Activated B cell treated with CpG ODN at 0.5 μM for 24 hours (primary cell): ENCODE measurements at regions not wholly inside any gene's neighbourhood (a gene's known extent, or its start where the extent isn't known, plus 50 kb on each side); places are given as distances from the start of the nearest gene placed in this dataset.

Experiments
- ATAC-seq: fragments of 200-7000 bp; cut with Tn5 transposase; one replicate; pipeline ENCODE4 v1.10.0; 2021; ENCODE audit warnings: low read depth, mild to moderate bottlenecking, moderate library complexity
- CTCF ChIA-PET: fragments of 350-600 bp; sonication (Branson Sonifier 250); formaldehyde crosslinking; loops from one replicate; lab custom pipeline; 2021; ENCODE audit warnings: antibody characterized with exemption; lab: Charles Lee
- POLR2A ChIA-PET: fragments of 350-600 bp; sonication (Branson Sonifier 250); formaldehyde crosslinking; loops from one replicate; lab custom pipeline; 2021; ENCODE audit warnings: antibody characterized with exemption; lab: Charles Lee
- DNase-seq: peaks from one replicate; pipeline ENCODE4 v3.0.0; 2022
- H3K27ac Mint-ChIP-seq: one replicate; pipeline ENCODE4 v1.8.0; 2020; ENCODE audit warnings: mixed read lengths
- H3K27me3 Mint-ChIP-seq: one replicate; pipeline ENCODE4 v1.8.0; 2021; ENCODE audit warnings: mixed read lengths
- H3K36me3 Mint-ChIP-seq: one replicate; pipeline ENCODE4 v1.8.0; 2021; ENCODE audit warnings: low read depth, mixed read lengths
- H3K4me1 Mint-ChIP-seq: one replicate; pipeline ENCODE4 v1.8.0; 2021; ENCODE audit warnings: mixed read lengths
- H3K4me3 Mint-ChIP-seq: one replicate; pipeline ENCODE4 v1.8.0; 2020; ENCODE audit warnings: mild to moderate bottlenecking, mixed read lengths
- H3K9me3 Mint-ChIP-seq: one replicate; pipeline ENCODE4 v1.8.0; 2020; ENCODE audit warnings: mixed read lengths
- intact Hi-C: fragments of 100-400 bp; cut with micrococcal nuclease; formaldehyde crosslinking; loops from one replicate; pipeline ENCODE4 v1.15.1; 2024
- TF ChIP-seq, protein P1 (sequence below): fragments of 200-600 bp; IDR thresholded peaks from one replicate; pipeline ENCODE4 v1.8.0; 2022; ENCODE audit warnings: antibody characterized with exemption, mild to moderate bottlenecking

- H3K27ac Mint-ChIP-seq, result no peak overlapping the region
- H3K4me3 Mint-ChIP-seq, result no peak overlapping the region
- TF ChIP-seq, protein P1, sequence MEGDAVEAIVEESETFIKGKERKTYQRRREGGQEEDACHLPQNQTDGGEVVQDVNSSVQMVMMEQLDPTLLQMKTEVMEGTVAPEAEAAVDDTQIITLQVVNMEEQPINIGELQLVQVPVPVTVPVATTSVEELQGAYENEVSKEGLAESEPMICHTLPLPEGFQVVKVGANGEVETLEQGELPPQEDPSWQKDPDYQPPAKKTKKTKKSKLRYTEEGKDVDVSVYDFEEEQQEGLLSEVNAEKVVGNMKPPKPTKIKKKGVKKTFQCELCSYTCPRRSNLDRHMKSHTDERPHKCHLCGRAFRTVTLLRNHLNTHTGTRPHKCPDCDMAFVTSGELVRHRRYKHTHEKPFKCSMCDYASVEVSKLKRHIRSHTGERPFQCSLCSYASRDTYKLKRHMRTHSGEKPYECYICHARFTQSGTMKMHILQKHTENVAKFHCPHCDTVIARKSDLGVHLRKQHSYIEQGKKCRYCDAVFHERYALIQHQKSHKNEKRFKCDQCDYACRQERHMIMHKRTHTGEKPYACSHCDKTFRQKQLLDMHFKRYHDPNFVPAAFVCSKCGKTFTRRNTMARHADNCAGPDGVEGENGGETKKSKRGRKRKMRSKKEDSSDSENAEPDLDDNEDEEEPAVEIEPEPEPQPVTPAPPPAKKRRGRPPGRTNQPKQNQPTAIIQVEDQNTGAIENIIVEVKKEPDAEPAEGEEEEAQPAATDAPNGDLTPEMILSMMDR, result no peak
- DNase-seq (no peak), ATAC-seq (no peak)
- peaks cover 11% of the 10 kb centered on the region for H3K9me3 Mint-ChIP-seq
- intact Hi-C loops, result no loop called here
- ChIA-PET POLR2A (interaction anchor here (0.6 kb wide), 1 partner anchor 13 kb away, joined by 4 read pairs; no protein-coding TSS in a partner anchor), CTCF (no interaction called here)
- no peaks in the 10 kb centered on the region for H3K27me3 Mint-ChIP-seq
- H3K4me1 Mint-ChIP-seq, result no peaks in the 10 kb centered on the region
- no peaks in the 10 kb centered on the region for H3K36me3 Mint-ChIP-seq
Observed at GRCh38 chr1:244341455-244342450, 110.0 kb downstream of the ADSS2 start.

DNA sequence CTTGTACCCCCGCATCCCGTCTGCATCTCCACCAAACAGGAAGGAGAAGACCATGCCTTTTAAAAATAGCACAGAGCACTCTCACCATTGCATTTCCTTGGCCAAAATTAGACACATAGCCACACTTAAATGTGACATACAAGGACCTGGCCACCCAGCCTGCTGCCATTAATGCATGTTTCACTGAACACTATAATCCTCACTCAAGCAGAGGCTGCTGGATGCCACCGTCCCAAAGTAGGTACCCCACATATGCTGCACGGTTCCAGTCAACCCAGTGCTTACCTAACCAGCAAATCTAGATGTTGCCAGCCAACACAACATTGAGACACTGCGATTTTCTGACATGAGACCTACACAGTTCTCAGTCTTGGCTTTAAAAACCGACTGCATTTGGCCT, 107.7 kb downstream of the ADSS2 start:
- Mint-ChIP-seq H3K9me3 (peaks cover 17% of the 10 kb centered on the region), H3K27me3 (peaks cover 1% of the 10 kb centered on the region), H3K27ac (no peak overlapping the region), H3K4me1 (no peaks in the 10 kb centered on the region), H3K36me3 (no peaks in the 10 kb centered on the region), H3K4me3 (no peak overlapping the region)
- TF ChIP-seq, protein P1, result no peak
- POLR2A ChIA-PET, result no interaction called here
- intact Hi-C loops, result no loop called here
- CTCF ChIA-PET, result no interaction called here
- ATAC-seq, result no peak
- no peak for DNase-seq

DNA sequence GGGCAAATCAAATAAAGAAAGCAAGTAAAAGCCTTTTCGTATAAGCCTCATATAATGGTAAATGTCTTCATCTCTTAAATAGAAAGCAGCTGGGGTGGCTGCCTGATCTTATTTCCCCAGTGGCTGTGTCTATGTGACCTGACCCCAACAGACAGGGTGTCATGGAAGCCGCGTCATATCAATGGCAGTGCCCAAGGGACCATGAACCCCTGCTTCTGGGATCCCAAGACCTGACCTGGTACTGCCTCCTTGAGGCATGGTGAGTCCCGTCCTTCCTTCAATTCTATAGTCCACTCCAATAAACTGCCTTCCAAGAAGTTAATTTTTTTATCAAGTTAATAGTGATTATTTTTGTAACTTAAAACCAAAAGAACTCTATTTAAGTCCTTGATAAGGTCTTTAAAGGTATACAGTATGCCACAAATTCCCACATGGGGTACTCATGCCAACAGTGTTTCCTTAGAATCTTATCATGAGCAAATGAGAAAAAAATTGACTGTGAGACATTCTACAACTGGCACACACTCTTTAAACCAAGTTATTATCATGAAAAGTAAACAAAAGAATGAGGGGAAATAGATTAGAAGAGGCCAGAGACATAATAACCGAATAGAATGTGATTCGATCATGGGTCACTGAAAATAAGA, 104.6 kb downstream of the ADSS2 start:
- no peaks in the 10 kb centered on the region for H3K36me3 Mint-ChIP-seq
- H3K27ac Mint-ChIP-seq, result no peak overlapping the region
- ChIA-PET POLR2A (no interaction called here), CTCF (no interaction called here)
- peaks cover 17% of the 10 kb centered on the region for H3K9me3 Mint-ChIP-seq
- TF ChIP-seq, protein P1, result no peak
- DNase-seq (no peak), ATAC-seq (no peak)
- peaks cover 17% of the 10 kb centered on the region for H3K4me1 Mint-ChIP-seq
- H3K4me3 Mint-ChIP-seq, result no peak overlapping the region
- peaks cover 11% of the 10 kb centered on the region for H3K27me3 Mint-ChIP-seq
- intact Hi-C loops, result no loop called here

DNA sequence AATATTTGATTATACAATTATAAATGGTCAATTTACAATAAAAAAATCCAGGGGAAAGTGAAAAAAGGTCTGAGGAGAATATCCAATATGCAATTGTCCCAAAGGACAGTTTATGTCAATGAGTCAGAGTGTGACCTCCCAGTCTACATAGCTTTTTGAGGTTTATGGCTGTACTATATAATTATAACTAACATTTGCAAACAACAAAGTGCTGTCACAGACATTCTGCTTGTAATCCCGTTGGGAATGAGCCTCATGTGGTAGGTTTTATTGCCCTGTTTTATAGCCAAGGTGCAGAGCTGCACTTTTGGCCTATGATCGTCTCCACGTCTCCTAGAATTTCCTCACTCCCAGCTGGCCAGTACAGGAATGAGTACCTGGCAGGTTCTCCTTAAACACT, 103.8 kb downstream of the ADSS2 start:
- no peak overlapping the region for H3K4me3 Mint-ChIP-seq
- peaks cover 11% of the 10 kb centered on the region for H3K27me3 Mint-ChIP-seq
- POLR2A ChIA-PET, result no interaction called here
- TF ChIP-seq, protein P1, result no peak
- H3K36me3 Mint-ChIP-seq, result no peaks in the 10 kb centered on the region
- peaks cover 22% of the 10 kb centered on the region for H3K4me1 Mint-ChIP-seq
- H3K27ac Mint-ChIP-seq, result no peak overlapping the region
- CTCF ChIA-PET, result no interaction called here
- DNase-seq (no peak), ATAC-seq (no peak)
- intact Hi-C loops, result no loop called here
- H3K9me3 Mint-ChIP-seq, result peaks cover 17% of the 10 kb centered on the region

GRCh38 chr1:244349103-244349531, 102.6 kb downstream of the ADSS2 start:
- Mint-ChIP-seq H3K27me3 (peaks cover 11% of the 10 kb centered on the region), H3K4me3 (no peak overlapping the region)
- no peak for DNase-seq

More at GRCh38 chr1:244349103-244349531, 102.6 kb downstream of the ADSS2 start:
- Mint-ChIP-seq H3K9me3 (peaks cover 17% of the 10 kb centered on the region), H3K4me1 (peaks cover 22% of the 10 kb centered on the region), H3K36me3 (no peaks in the 10 kb centered on the region), H3K27ac (no peak overlapping the region)
- TF ChIP-seq, protein P1, result no peak
- intact Hi-C loops, result no loop called here
- ChIA-PET CTCF (no interaction called here), POLR2A (no interaction called here)
- no peak for ATAC-seq
